Chondrocyte (in vitro differentiated cells): ENCODE measurements at regions not wholly inside any gene's neighbourhood (a gene's known extent, or its start where the extent isn't known, plus 50 kb on each side); places are given as distances from the start of the nearest gene placed in this dataset.

Experiments used
- DNase-seq: peaks from one replicate; pipeline ENCODE4 v3.0.0; 2021; ENCODE audit warnings: mixed read lengths, low spot score
- H3K27ac Mint-ChIP-seq: one replicate; pipeline ENCODE4 v1.8.0; 2021; ENCODE audit warnings: mild to moderate bottlenecking, moderate library complexity, mixed read lengths; ENCODE audit not compliant: unreplicated experiment
- H3K27me3 Mint-ChIP-seq: 2 replicates; pipeline ENCODE4 v1.8.0; 2021; ENCODE audit warnings: low read depth, mixed read lengths
- H3K36me3 Mint-ChIP-seq: 2 replicates; pipeline ENCODE4 v1.8.0; 2021; ENCODE audit warnings: low read depth, mixed read lengths
- H3K4me1 Mint-ChIP-seq: 2 replicates; pipeline ENCODE4 v1.8.0; 2021; ENCODE audit warnings: low read depth, mild to moderate bottlenecking, mixed read lengths
- H3K4me3 Mint-ChIP-seq: one replicate; pipeline ENCODE4 v1.8.0; 2021; ENCODE audit warnings: mild to moderate bottlenecking, moderate library complexity, mixed read lengths; ENCODE audit not compliant: unreplicated experiment
- H3K9me3 Mint-ChIP-seq: 2 replicates; pipeline ENCODE4 v1.8.0; 2021; ENCODE audit warnings: low read depth, mixed read lengths
- CTCF ChIP-seq: fragments of 200-600 bp; sonication (generic); IDR thresholded peaks from 2 replicates; pipeline ENCODE4 v1.5.0; 2021; ENCODE audit warnings: antibody characterized with exemption, mild to moderate bottlenecking, moderate library complexity

- no peak for DNase-seq
- Mint-ChIP-seq H3K27ac (no peak overlapping the region), H3K27me3 (no peaks in the 10 kb centered on the region), H3K9me3 (no peaks in the 10 kb centered on the region), H3K36me3 (no peaks in the 10 kb centered on the region), H3K4me3 (no peak overlapping the region), H3K4me1 (no peaks in the 10 kb centered on the region)
- no peak for TF ChIP-seq CTCF
Observed at GRCh38 chr1:101406271-101406670, 169.5 kb downstream of the S1PR1 start.

- DNase-seq = no peak
- H3K27ac Mint-ChIP-seq = no peak overlapping the region
- H3K4me3 Mint-ChIP-seq = no peak overlapping the region
- H3K27me3 Mint-ChIP-seq = no peaks in the 10 kb centered on the region
- H3K9me3 Mint-ChIP-seq = peaks cover 3% of the 10 kb centered on the region
- no peak for TF ChIP-seq CTCF
- no peaks in the 10 kb centered on the region for H3K4me1 Mint-ChIP-seq
- H3K36me3 Mint-ChIP-seq = no peaks in the 10 kb centered on the region
Observed at GRCh38 chr1:101406681-101407080, 169.9 kb downstream of the S1PR1 start.

- Mint-ChIP-seq H3K27me3 (peaks cover 2% of the 10 kb centered on the region), H3K27ac (no peak overlapping the region), H3K4me3 (no peak overlapping the region), H3K9me3 (peaks cover 7% of the 10 kb centered on the region), H3K36me3 (no peaks in the 10 kb centered on the region), H3K4me1 (no peaks in the 10 kb centered on the region)
- DNase-seq = no peak
- TF ChIP-seq CTCF = no peak
Observed at GRCh38 chr1:101407505-101408211, 170.8 kb downstream of the S1PR1 start.

- Mint-ChIP-seq H3K4me1 (no peaks in the 10 kb centered on the region), H3K36me3 (no peaks in the 10 kb centered on the region), H3K27me3 (peaks cover 8% of the 10 kb centered on the region), H3K27ac (no peak overlapping the region), H3K9me3 (peaks cover 7% of the 10 kb centered on the region), H3K4me3 (no peak overlapping the region)
- no peak for DNase-seq
- no peak for TF ChIP-seq CTCF
Observed at GRCh38 chr1:101408212-101409042, 171.6 kb downstream of the S1PR1 start.

- no peak for TF ChIP-seq CTCF
- no peaks in the 10 kb centered on the region for H3K4me1 Mint-ChIP-seq
- H3K27me3 Mint-ChIP-seq = peaks cover 11% of the 10 kb centered on the region
- peaks cover 10% of the 10 kb centered on the region for H3K9me3 Mint-ChIP-seq
- no peaks in the 10 kb centered on the region for H3K36me3 Mint-ChIP-seq
- DNase-seq = no peak
- no peak overlapping the region for H3K4me3 Mint-ChIP-seq
- no peak overlapping the region for H3K27ac Mint-ChIP-seq
Observed at GRCh38 chr1:101409102-101409501, 172.3 kb downstream of the S1PR1 start.
